HS-5 (cell line): ENCODE measurements at regions not wholly inside any gene's neighbourhood (a gene's known extent, or its start where the extent isn't known, plus 50 kb on each side); places are given as distances from the start of the nearest gene placed in this dataset.

Source experiments
- DNase-seq: peaks from one replicate; pipeline ENCODE4 v3.0.0-alpha.2; 2012; ENCODE audit warnings: low read depth

DNA sequence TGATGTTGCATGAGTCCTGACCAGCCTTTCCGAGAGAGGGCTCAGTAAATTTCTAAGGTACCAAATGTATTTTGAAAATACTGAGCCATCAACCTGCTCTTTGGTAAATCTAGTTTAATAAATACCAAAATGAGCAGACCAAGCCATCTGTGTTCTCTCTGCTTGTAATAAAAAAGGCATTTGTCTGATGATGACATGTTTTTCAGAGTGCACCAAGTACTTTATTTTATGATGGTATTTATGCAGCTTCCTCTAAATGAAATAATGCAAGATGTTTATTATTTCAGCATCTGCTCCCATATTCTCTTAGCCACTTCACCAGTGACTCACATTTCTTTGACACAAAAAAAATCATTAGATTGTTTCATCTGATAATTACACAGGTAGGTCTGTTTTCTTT is 700.5 kb downstream of the TRIML1 start:
- no peak for DNase-seq

DNA sequence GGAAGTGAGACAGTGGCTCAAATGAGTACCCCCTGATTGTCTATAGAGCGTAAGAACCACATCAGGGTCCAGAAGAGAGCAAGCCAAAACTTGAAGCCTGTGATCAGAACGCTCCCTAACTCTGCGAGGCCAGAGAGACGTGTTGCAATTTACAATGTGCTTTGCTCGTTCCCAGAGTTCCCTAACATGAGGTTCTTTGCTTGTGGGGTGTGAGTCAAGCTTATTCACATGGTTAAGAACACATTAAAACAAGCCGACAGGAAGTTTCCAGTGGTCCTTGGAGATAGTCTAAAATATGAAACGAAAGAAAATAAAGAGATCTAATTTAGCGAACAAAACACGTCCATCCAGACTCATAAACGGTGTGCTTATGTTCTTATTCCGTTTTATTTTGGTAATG is 702.3 kb downstream of the TRIML1 start:
- no peak for DNase-seq

GRCh38 chr4:188854436-188854835 is 715.2 kb downstream of the TRIML1 start:
- DNase-seq: no peak

GRCh38 chr4:188858696-188859095 is 719.5 kb downstream of the TRIML1 start:
- no peak for DNase-seq

- DNase-seq: no peak
These were observed 725.5 kb downstream of the TRIML1 start for GRCh38 chr4:188864741-188865140.

DNA sequence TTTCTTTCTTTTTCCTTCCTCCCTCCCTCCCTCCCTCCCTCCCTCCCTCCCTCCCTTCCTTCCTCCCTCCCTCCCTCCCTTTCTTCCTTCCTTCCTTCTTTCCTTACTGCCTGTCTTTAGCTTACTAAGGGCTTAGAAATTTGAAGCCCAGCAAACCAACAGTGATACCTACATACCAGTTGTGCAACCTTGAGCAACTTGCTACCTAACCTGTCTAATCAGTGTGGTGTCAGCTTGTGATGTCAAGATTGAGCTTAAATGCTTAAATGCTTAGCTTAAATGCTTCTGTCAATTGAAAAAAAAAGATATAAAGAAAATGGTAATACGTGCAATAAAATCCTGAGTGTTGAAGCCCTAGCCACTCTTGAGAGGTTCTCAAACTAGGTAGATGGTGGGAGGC is 728.6 kb downstream of the TRIML1 start:
- no peak for DNase-seq

GRCh38 chr4:188869581-188869980 is 730.3 kb downstream of the TRIML1 start:
- DNase-seq: no peak

- DNase-seq: no peak
These were observed 733.6 kb downstream of the TRIML1 start for GRCh38 chr4:188872809-188873208.

- DNase-seq: no peak
These were observed 737.6 kb downstream of the TRIML1 start for GRCh38 chr4:188876881-188877280.

- DNase-seq: no peak
These were observed 740.4 kb downstream of the TRIML1 start for GRCh38 chr4:188879598-188879997.

DNA sequence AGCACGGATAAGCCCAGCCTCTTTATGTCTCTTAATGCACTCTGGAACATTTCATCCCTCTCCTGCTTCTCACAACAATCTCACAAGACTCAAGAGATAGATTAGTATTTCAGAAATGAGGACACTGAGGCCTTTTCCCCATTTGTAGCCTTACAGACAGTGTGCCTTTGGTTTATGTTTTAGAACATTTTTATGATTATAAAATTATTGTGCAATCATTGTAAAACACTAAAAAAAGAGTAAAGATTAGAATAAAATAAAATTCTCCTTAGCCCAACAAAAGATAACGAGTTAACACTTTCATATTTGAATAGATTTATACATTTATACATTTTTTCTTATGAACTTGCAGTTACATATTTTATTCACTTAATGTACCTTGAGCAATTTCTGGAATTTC is 748.7 kb downstream of the TRIML1 start:
- DNase-seq: no peak

DNA sequence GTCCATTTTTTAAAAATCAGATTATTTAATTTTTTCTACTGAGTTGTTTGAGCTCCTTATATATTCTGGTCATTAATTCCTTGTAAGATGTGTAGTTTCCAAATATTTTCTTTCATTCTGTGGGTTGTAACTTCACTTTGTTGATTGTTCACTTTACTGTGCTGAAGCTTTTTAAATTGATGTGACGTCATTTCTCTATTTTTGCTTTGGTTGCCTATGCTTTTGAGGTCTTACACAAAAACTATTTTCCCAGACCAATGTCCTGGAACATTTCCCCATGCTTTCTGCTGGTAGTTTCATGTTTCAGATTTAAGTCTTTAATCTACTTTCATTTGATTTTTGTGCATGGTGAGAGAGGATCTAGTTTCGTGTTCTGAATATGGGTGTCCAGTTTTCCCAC is 753.6 kb downstream of the TRIML1 start:
- no peak for DNase-seq

- DNase-seq: no peak
These were observed 764.7 kb downstream of the TRIML1 start for GRCh38 chr4:188903986-188904385.

- no peak for DNase-seq
These were observed 765.4 kb downstream of the TRIML1 start for GRCh38 chr4:188904617-188905016.

DNA sequence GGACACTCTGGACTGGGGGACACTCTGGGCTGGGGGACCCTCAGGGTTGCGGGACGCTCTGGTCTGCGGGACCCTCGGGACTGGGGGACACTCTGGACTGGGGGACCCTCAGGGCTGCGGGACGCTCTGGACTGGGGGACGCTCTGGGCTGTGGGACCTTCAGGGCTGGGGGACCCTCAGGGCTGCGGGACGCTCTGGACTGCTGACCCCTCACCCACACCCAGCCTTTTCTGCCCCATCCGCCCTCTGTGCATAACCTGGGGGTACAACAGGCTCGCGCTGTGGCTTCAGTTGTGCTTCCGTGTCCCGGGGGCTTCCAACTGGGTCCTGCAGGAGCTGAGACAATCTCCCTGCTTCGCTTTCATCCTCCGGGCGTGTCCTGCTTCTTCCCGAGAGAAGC is 766.0 kb downstream of the TRIML1 start:
- no peak for DNase-seq

- DNase-seq: no peak
These were observed 772.0 kb downstream of the TRIML1 start for GRCh38 chr4:188911199-188911598.

DNA sequence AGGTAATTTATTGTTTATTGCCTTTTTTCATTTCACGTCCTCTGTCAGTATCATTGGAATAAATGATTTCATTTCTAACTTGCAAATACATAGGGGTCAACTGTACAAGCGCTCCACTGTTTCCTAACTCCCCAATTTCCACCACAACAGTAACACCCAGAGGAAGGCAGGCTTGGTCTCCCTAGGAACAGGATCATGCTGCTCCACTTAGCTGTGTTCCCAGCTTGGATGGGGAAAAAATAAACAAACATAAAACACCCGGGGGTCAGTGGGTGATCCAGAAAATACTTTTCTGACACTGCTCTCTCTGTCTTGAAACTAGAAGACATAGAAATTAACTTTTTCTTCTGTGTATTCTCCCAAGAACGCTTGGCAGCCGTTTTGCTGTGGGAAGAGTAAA is 772.5 kb downstream of the TRIML1 start:
- DNase-seq: no peak

- DNase-seq: no peak
These were observed 775.9 kb downstream of the TRIML1 start for GRCh38 chr4:188915175-188915574.

DNA sequence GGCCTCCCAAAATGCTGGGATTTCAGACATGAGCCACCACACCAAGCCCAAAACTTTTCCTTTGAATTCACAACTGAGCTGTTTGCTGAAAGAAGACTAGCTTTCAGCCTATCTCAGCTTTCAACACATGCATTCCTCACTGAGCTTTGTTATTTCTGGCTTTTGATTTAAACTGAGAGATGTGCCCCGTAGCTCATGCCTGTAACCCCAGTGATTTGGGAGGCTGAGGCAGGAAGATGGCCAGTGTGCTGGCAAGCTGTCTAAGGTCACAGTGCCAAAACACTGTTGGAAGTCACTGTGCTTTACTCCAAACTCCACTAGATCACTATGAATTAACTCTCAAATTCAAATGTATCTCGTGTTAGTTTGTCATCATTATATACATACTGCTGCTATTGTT is 779.5 kb downstream of the TRIML1 start:
- no peak for DNase-seq

- DNase-seq: no peak
These were observed 791.6 kb downstream of the TRIML1 start for GRCh38 chr4:188930822-188931221.

- DNase-seq: peak; percentile 60
These were observed 795.2 kb downstream of the TRIML1 start for GRCh38 chr4:188934320-188934962.

DNA sequence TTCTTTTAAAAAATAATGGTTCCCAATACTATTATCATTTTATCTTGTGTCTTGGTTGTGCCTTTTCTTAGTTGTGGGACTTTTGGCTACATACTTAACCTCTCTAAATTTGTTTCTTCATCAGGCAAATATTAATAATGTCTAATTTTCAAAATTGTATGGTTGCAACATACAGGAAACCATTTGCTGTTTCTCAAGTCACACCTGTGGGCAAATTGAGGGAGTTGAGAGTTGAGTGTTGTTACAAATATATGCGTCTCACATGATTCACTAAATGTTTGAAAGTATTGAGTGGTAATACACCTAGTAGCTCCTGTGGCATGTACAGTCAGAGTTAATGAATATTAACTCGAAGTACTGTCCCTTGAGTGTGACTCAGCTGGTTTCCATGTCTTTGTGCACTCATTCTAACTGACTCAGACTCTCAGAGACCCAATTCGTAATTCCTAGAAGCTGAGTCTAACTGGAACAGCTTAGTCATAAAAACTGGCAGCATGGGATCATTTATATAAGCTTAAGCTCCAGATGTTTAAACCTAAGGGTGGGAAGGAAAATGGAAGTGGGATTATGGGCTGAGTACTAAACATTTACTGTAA is 802.4 kb downstream of the TRIML1 start:
- DNase-seq: peak; percentile 97

DNA sequence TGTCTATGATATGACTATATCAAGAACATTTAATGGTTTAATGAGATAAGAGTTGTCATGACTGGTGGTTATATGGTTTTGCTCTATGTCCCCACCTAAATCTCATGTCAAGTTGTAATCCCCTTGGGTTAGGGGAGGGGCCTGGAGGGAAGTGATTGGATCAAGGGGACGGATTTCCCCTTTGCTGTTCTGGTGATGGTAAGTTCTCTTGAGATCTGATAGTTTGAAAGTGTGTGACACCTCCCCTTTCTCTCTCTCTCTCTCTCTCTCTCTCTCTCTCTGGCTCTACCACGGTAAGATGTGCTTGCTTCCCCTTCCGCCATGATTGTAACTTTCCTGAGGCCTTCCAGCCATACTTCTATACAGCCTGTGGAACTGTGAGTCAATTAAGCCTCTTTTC is 803.4 kb downstream of the TRIML1 start:
- no peak for DNase-seq

- DNase-seq: no peak
These were observed 810.4 kb downstream of the TRIML1 start for GRCh38 chr4:188949596-188949995.
